ENCODE measurements at regions not wholly inside any gene's neighbourhood (a gene's known extent, or its start where the extent isn't known, plus 50 kb on each side); places are given as distances from the start of the nearest gene placed in this dataset.

DNA sequence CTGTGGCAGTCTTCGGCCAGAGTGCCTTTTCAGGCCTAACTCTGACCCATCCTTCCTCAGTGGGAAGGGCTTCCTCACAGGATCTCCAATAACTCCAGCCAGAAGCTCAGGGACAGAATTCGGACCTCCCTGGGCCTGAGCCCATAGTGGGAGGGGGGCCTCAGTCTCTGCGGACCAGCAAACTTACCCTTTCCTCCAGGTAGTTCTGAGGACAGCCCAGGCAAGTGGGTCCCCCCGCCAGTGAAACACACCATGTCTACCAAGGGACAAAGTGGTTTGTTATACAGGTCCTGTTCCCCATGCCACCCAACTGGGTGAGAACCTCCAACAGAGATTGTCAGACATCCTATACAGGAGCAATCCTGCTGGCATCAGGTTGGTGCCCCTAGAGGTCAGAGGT, 350.4 kb downstream of the RAB28 start:
- TF ChIP-seq POLR2AphosphoS5 (IDR thresholded peaks at IDR 0.05; ENCODE audit: borderline replicate concordance, low read depth, low read length) (no peak), EZH2 (IDR thresholded peaks at IDR 0.05) (no peak)
